ENCODE measurements at regions not wholly inside any gene's neighbourhood (a gene's known extent, or its start where the extent isn't known, plus 50 kb on each side); places are given as distances from the start of the nearest gene placed in this dataset.

DNA sequence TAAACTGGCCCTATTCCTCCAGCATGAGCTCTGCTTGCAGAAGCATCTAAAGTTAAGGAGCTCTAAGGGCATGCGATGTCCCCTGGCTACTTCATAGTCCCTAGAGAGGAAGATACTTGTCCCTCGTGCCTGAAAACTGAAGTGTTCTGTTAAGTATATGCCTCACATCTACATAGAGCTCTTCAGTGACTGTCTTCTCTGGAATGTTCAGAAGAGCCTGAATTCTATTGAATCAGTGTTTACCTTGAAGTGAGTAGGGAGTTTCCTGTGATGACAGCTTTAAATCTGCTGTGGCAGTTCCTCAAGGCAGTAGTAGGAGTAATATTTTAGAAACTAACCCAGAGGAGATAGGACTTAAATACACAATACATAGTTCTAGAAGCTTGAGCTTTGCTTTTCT lies 111.2 kb downstream of the ZNF518B start:
- no peak overlapping the region for H3K4me3 Mint-ChIP-seq
- H3K27me3 Mint-ChIP-seq (ENCODE audit: low read depth) = no peaks in the 10 kb centered on the region; the same call in 1 of the 2 replicates
- ATAC-seq (no peak), DNase-seq (ENCODE audit: low spot score) (no peak)
- peaks cover 12% of the 10 kb centered on the region for H3K9me3 Mint-ChIP-seq
- TF ChIP-seq NFE2L1 (CRISPR knock-in tag; IDR thresholded peaks at IDR 0.05) = no peak
- TF ChIP-seq, protein P1, sequence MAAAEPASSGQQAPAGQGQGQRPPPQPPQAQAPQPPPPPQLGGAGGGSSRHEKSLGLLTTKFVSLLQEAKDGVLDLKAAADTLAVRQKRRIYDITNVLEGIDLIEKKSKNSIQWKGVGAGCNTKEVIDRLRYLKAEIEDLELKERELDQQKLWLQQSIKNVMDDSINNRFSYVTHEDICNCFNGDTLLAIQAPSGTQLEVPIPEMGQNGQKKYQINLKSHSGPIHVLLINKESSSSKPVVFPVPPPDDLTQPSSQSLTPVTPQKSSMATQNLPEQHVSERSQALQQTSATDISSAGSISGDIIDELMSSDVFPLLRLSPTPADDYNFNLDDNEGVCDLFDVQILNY (CRISPR knock-in tag; IDR thresholded peaks at IDR 0.05) = no peak
- no peak for TF ChIP-seq ZNF671 (CRISPR knock-in tag; IDR thresholded peaks at IDR 0.05)
- no peak for TF ChIP-seq NR3C1 (CRISPR knock-in tag; conservative IDR thresholded peaks at IDR 0.05; ENCODE audit: low read depth)
- no peak for TF ChIP-seq FOXP1 (CRISPR knock-in tag; IDR thresholded peaks at IDR 0.05; ENCODE audit: borderline replicate concordance)
- ChIA-PET POLR2A (no interaction called here), CTCF (interaction anchor here (1.1 kb wide), 1 partner anchor 205 kb away, joined by 4 read pairs; no protein-coding TSS in a partner anchor)
- no peaks in the 10 kb centered on the region for H3K36me3 Mint-ChIP-seq
- H3K27ac Mint-ChIP-seq = no peak overlapping the region
- H3K4me1 Mint-ChIP-seq = peaks cover 5% of the 10 kb centered on the region; the same call in 1 of the 2 replicates

DNA sequence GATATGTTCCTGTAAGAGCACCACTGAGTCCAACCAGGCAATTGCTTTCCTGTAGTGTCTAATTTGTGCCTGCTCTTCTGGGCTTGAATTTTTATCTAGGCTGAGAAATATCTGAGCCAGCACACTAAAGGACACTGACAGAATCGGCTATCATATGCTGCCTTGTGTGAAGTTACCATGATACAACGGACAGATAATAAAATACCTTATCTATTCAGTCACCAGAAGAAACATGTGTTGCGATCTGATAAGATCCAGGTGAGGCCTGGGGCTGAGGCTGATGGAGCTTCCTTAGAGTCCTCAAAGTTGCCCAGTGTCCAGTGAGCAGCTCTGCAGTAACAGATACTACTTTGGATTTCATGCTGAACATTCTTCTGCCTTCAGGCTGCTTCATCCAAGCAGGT lies 111.8 kb downstream of the ZNF518B start:
- Mint-ChIP-seq H3K4me1 (peaks cover 5% of the 10 kb centered on the region; the same call in 1 of the 2 replicates), H3K4me3 (no peak overlapping the region), H3K27me3 (ENCODE audit: low read depth) (no peaks in the 10 kb centered on the region; the same call in 1 of the 2 replicates), H3K36me3 (no peaks in the 10 kb centered on the region), H3K9me3 (peaks cover 12% of the 10 kb centered on the region), H3K27ac (no peak overlapping the region)
- ChIA-PET POLR2A (no interaction called here), CTCF (interaction anchor here (1.1 kb wide), 1 partner anchor 204 kb away, joined by 4 read pairs; no protein-coding TSS in a partner anchor)
- DNase-seq (ENCODE audit: low spot score) (no peak), ATAC-seq (no peak)
- TF ChIP-seq, protein P1 (CRISPR knock-in tag; IDR thresholded peaks at IDR 0.05) = no peak
- TF ChIP-seq, protein P2, sequence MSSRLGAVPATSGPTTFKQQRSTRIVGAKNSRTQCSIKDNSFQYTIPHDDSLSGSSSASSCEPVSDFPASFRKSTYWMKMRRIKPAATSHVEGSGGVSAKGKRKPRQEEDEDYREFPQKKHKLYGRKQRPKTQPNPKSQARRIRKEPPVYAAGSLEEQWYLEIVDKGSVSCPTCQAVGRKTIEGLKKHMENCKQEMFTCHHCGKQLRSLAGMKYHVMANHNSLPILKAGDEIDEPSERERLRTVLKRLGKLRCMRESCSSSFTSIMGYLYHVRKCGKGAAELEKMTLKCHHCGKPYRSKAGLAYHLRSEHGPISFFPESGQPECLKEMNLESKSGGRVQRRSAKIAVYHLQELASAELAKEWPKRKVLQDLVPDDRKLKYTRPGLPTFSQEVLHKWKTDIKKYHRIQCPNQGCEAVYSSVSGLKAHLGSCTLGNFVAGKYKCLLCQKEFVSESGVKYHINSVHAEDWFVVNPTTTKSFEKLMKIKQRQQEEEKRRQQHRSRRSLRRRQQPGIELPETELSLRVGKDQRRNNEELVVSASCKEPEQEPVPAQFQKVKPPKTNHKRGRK (CRISPR knock-in tag; IDR thresholded peaks at IDR 0.05; ENCODE audit: borderline replicate concordance) = no peak
- TF ChIP-seq MYBL2 (CRISPR knock-in tag; IDR thresholded peaks at IDR 0.05) = no peak

DNA sequence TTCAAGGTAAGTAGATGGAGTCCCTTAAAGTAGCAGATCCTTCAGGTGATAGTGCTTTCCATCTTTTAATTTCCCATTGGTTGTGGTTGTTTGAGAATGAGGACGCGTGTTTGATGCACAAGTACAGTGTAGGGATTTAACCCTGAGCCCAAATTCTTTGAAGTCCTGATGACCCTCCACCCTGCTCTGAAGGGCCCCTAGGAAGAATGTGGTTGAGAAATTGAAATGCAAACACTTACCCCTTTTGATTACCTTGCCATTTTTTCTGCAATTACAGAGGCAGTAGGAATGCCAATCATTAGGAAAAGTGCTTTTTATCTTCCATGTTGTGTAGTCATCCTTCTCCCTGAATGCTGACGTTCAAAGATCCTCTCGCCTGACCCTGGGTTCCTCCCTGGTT lies 112.4 kb downstream of the ZNF518B start:
- no peaks in the 10 kb centered on the region for H3K36me3 Mint-ChIP-seq
- H3K27me3 Mint-ChIP-seq (ENCODE audit: low read depth) = no peaks in the 10 kb centered on the region; the same call in none of the 2 replicates

More for the DNA sequence above, 112.4 kb downstream of the ZNF518B start:
- CTCF ChIA-PET = no interaction called here
- DNase-seq (ENCODE audit: low spot score) = no peak
- POLR2A ChIA-PET = no interaction called here
- Mint-ChIP-seq H3K9me3 (peaks cover 12% of the 10 kb centered on the region), H3K27ac (no peak overlapping the region), H3K4me3 (no peak overlapping the region), H3K4me1 (0 out of 2 replicates have a peak, but pooled peaks cover 2% of the 10 kb centered on the region)
- TF ChIP-seq MXD4 (CRISPR knock-in tag; IDR thresholded peaks at IDR 0.05; ENCODE audit: borderline replicate concordance) (no peak), ZNF121 (CRISPR knock-in tag; IDR thresholded peaks at IDR 0.05) (no peak), RORB (CRISPR knock-in tag; IDR thresholded peaks at IDR 0.05) (no peak), ZNF263 (CRISPR knock-in tag; IDR thresholded peaks at IDR 0.05; ENCODE audit: low read depth) (no peak), ZNF232 (CRISPR knock-in tag; IDR thresholded peaks at IDR 0.05) (no peak)
- TF ChIP-seq, protein P3, sequence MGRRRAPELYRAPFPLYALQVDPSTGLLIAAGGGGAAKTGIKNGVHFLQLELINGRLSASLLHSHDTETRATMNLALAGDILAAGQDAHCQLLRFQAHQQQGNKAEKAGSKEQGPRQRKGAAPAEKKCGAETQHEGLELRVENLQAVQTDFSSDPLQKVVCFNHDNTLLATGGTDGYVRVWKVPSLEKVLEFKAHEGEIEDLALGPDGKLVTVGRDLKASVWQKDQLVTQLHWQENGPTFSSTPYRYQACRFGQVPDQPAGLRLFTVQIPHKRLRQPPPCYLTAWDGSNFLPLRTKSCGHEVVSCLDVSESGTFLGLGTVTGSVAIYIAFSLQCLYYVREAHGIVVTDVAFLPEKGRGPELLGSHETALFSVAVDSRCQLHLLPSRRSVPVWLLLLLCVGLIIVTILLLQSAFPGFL (CRISPR knock-in tag; IDR thresholded peaks at IDR 0.05; ENCODE audit: borderline replicate concordance) = no peak
- TF ChIP-seq, protein P4, sequence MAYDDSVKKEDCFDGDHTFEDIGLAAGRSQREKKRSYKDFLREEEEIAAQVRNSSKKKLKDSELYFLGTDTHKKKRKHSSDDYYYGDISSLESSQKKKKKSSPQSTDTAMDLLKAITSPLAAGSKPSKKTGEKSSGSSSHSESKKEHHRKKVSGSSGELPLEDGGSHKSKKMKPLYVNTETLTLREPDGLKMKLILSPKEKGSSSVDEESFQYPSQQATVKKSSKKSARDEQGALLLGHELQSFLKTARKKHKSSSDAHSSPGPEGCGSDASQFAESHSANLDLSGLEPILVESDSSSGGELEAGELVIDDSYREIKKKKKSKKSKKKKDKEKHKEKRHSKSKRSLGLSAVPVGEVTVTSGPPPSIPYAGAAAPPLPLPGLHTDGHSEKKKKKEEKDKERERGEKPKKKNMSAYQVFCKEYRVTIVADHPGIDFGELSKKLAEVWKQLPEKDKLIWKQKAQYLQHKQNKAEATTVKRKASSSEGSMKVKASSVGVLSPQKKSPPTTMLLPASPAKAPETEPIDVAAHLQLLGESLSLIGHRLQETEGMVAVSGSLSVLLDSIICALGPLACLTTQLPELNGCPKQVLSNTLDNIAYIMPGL (CRISPR knock-in tag; IDR thresholded peaks at IDR 0.05) = no peak
- TF ChIP-seq, protein P5, sequence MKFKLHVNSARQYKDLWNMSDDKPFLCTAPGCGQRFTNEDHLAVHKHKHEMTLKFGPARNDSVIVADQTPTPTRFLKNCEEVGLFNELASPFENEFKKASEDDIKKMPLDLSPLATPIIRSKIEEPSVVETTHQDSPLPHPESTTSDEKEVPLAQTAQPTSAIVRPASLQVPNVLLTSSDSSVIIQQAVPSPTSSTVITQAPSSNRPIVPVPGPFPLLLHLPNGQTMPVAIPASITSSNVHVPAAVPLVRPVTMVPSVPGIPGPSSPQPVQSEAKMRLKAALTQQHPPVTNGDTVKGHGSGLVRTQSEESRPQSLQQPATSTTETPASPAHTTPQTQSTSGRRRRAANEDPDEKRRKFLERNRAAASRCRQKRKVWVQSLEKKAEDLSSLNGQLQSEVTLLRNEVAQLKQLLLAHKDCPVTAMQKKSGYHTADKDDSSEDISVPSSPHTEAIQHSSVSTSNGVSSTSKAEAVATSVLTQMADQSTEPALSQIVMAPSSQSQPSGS (CRISPR knock-in tag; IDR thresholded peaks at IDR 0.05; ENCODE audit: borderline replicate concordance, low read depth) = no peak
- TF ChIP-seq, protein P6, sequence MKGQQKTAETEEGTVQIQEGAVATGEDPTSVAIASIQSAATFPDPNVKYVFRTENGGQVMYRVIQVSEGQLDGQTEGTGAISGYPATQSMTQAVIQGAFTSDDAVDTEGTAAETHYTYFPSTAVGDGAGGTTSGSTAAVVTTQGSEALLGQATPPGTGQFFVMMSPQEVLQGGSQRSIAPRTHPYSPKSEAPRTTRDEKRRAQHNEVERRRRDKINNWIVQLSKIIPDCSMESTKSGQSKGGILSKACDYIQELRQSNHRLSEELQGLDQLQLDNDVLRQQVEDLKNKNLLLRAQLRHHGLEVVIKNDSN (CRISPR knock-in tag; IDR thresholded peaks at IDR 0.05) = no peak
- ATAC-seq = no peak

Measured in WTC11 (cell line).